RWPE1 (cell line): ENCODE measurements at regions not wholly inside any gene's neighbourhood (a gene's known extent, or its start where the extent isn't known, plus 50 kb on each side); places are given as distances from the start of the nearest gene placed in this dataset.

Experiments used
- CTCF ChIA-PET: fragments of 350-600 bp; sonication (Branson Sonifier 250); formaldehyde crosslinking; extraction: SDS; loops from one replicate; lab custom pipeline; 2021; lab: Yijun Ruan, JAX
- POLR2A ChIA-PET: fragments of 400-600 bp; formaldehyde crosslinking; extraction: SDS; loops from one replicate; lab custom pipeline; 2020; ENCODE audit warnings: antibody characterized with exemption; ENCODE audit not compliant: low non-redundant PET; lab: Yijun Ruan, JAX
- DNase-seq: peaks from one replicate; pipeline ENCODE4 v3.0.0; 2012; ENCODE audit warnings: low spot score
- H3K27ac ChIP-seq: fragments of 450-650 bp; 2 replicates; pipeline ENCODE4 v1.5.1; 2017
- TF ChIP-seq, protein P1 (sequence below): fragments of 450-650 bp; conservative IDR thresholded peaks from 2 replicates; pipeline ENCODE4 v1.5.1; 2017; ENCODE audit warnings: low read depth, mild to moderate bottlenecking

DNA sequence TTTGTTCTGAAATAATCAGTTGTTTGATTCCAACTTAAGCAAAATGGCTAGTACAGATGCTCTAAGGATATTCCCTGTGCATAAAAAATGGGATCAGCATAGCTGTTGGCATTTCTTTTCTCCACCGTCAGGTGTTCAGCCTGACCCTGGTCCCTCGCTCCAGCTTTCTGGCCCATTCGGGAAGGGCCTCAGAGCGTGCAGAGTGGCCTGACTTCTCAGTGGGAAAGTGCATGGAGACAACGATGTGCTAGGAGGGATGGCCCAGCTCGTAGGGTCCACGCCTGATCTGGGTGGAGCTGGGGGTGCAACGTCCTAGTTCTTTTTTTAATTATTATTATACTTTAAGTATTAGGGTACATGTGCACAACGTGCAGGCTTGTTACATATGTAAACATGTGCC, 319.1 kb upstream of the IRX4 start:
- H3K27ac ChIP-seq = no peak overlapping the region
- TF ChIP-seq, protein P1, sequence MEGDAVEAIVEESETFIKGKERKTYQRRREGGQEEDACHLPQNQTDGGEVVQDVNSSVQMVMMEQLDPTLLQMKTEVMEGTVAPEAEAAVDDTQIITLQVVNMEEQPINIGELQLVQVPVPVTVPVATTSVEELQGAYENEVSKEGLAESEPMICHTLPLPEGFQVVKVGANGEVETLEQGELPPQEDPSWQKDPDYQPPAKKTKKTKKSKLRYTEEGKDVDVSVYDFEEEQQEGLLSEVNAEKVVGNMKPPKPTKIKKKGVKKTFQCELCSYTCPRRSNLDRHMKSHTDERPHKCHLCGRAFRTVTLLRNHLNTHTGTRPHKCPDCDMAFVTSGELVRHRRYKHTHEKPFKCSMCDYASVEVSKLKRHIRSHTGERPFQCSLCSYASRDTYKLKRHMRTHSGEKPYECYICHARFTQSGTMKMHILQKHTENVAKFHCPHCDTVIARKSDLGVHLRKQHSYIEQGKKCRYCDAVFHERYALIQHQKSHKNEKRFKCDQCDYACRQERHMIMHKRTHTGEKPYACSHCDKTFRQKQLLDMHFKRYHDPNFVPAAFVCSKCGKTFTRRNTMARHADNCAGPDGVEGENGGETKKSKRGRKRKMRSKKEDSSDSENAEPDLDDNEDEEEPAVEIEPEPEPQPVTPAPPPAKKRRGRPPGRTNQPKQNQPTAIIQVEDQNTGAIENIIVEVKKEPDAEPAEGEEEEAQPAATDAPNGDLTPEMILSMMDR = no peak
- DNase-seq = no peak
- POLR2A ChIA-PET = no interaction called here
- CTCF ChIA-PET = no interaction called here

DNA sequence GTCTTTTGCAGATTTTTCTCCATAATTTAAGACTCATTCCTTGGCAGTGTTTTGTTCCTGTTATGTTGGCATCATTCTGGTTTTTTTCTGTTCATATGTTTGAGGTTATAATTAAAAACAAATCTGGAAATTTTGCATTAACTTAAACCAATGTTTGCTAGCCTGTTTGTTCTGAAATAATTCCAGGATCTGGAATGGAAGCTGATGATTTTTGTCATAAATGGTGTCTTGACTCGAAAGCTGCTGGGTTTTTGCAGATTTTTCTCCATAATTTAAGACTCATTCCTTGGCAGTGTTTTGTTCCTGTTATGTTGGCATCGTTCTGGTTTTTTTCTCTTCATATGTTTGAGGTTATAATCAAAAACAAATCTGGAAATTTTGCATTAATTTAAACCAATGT, 318.7 kb upstream of the IRX4 start:
- TF ChIP-seq, protein P1 = no peak
- CTCF ChIA-PET = no interaction called here
- no peak overlapping the region for H3K27ac ChIP-seq
- no peak for DNase-seq
- POLR2A ChIA-PET = no interaction called here

DNA sequence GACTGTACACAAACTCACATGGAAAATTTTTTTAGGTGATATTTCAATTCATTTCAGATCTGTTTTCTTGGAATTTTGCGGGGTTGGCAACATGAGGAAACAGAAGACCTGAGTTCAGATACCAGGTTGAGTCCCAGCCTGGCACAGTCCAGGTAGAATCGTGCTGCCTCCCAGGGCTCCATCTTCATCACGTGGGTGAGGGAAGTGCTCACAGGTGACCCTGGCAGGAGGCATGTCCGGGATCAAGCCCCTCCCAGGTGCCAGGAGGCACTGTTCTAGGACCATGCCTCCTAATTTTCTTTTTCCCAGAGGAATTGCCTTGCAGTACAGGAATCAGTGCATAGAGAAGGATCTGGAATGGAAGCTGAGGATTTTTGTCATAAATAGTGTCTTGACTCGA, 318.3 kb upstream of the IRX4 start:
- no peak for DNase-seq
- POLR2A ChIA-PET = no interaction called here
- TF ChIP-seq, protein P1 = no peak
- H3K27ac ChIP-seq = no peak overlapping the region
- CTCF ChIA-PET = no interaction called here

DNA sequence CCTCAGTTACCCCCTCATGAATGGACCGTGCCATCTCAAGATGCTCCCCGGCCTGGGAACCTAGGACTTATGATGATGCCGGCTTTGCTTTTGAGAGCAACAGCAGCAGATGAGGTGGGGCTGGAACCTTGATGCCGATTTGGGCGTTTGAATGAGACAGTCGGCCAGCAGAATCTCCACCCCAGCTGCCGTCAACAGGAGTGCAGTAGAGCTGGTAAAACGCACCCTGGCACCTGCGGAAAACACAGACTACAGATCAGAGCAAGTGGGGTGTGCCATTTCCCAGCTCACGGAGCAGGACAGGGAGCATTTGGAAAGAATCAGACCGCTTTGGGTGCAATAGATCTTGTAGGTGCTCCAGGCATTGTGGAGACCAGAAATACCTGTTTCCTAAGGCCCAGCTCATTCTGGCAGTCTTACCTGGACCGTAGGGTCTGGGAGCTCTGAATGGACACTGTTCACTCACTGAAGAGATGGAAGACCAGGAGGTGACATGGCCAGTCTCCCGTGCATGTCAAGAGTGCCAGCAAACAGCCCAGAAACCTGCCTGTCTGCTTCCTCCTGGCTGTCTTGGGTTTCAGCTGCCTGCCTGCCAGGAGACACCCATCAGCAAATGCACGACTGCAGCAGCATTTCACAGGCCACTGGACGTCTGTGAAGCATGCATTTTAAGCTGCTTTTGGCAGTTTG, 317.7 kb upstream of the IRX4 start:
- H3K27ac ChIP-seq = no peak overlapping the region
- POLR2A ChIA-PET = no interaction called here
- no peak for DNase-seq

DNA sequence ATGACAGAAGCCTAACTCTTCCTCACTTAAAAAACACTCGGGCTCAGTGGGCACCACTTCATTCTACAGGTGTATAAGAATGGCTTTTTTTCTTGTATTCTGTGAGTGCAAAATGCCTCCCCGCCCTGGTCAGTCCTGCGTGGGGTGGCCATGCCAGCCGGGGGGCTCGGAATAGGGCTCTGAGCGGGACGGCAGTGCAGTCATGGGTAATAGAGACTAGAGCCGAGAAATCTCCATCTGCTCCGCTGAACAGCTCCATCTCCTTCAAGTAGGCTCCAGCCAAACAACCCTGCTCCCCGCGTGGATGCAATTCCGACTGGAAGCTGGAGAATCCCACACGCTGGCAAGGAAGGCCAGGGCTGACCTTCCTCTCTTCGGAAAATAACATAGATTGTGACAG, 317.0 kb upstream of the IRX4 start:
- H3K27ac ChIP-seq = no peak overlapping the region
- no peak for DNase-seq
- ChIA-PET CTCF (no interaction called here), POLR2A (no interaction called here)
- TF ChIP-seq, protein P1 = no peak

More for the DNA sequence above, 317.7 kb upstream of the IRX4 start:
- TF ChIP-seq, protein P1 = no peak
- CTCF ChIA-PET = no interaction called here

DNA sequence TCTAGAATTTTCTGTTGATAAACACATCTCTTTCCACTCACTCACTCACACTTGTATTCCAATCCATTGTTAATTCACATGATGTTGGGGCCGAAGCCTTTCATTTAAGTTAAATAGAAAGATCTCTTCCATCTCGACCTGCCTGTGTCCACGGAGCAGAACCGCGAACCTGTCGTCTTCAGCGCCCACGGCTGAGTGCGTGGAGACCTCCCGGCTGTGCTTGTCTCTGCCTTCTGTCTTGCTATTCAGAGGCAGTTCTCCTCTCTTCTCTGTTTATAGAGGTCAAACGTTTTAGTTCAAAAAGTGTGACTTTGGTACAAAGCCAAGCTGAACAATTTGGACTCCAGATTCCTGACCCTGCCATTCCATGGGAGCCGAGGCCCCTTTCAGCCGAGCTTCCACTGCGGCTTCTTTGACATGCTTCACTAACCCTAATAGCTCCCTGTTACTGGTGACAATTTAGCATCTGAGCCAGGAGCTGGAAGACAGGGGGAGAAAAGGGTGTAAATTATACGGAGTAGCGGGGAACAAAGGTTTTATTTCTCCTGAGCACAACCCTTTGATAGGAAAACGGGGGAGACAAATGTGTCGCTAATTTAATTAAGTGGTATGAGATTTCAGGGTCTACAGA, 314.4 kb upstream of the IRX4 start:
- POLR2A ChIA-PET = no interaction called here
- no peak overlapping the region for H3K27ac ChIP-seq
- TF ChIP-seq, protein P1 = no peak
- CTCF ChIA-PET = interaction anchor here (0.6 kb wide), 1 partner anchor 11 kb away, joined by 4 read pairs; no protein-coding TSS in a partner anchor
- DNase-seq = no peak
